IMR-90 (cell line): ENCODE measurements at regions not wholly inside any gene's neighbourhood (a gene's known extent, or its start where the extent isn't known, plus 50 kb on each side); places are given as distances from the start of the nearest gene placed in this dataset.

ENCODE experiments used
- ATAC-seq: fragments of 200-7000 bp; cut with Tn5 transposase; 2 replicates; pipeline ENCODE4 v1.9.1; 2020; ENCODE audit warnings: low read depth, mild to moderate bottlenecking, moderate library complexity
- BruUV-seq: library from RNA; stranded (reverse); fragments of 400-500 nt; replicated peaks from 2 replicates; lab custom pipeline; 2021; lab: Mats Ljungman, UMichigan
- CTCF ChIA-PET: fragments of 300-600 bp; formaldehyde crosslinking; extraction: SDS; loops from one replicate; lab custom pipeline; 2021; ENCODE audit warnings: antibody characterized with exemption; lab: Yijun Ruan, JAX
- POLR2A ChIA-PET: fragments of 300-600 bp; sonication (Branson Sonifier 250); formaldehyde crosslinking; loops from one replicate; lab custom pipeline; 2022; ENCODE audit warnings: antibody characterized with exemption; ENCODE audit not compliant: unreplicated experiment; lab: Charles Lee
- DNase-seq: peaks from one replicate; pipeline ENCODE4 v3.0.0; 2013
- H2AFZ ChIP-seq: replicated peaks from 2 replicates; pipeline ENCODE3; 2013; ENCODE audit warnings: low read length, mild to moderate bottlenecking; ENCODE audit not compliant: poor library complexity
- H2AK5ac ChIP-seq: 2 replicates; pipeline ENCODE4 v1.6.1; 2013; ENCODE audit warnings: low read depth, low read length, inconsistent platforms
- H2AK9ac ChIP-seq: replicated peaks from 2 replicates; pipeline ENCODE3; 2013; ENCODE audit warnings: mild to moderate bottlenecking, low read depth, low read length, moderate library complexity; ENCODE audit not compliant: poor library complexity
- H2BK120ac ChIP-seq: 2 replicates; pipeline ENCODE4 v1.6.1; 2013; ENCODE audit warnings: low read depth, low read length, inconsistent platforms
- H2BK15ac ChIP-seq: 3 replicates; pipeline ENCODE4 v1.6.1; 2013; ENCODE audit warnings: low read depth, low read length, inconsistent platforms
- H2BK20ac ChIP-seq: 2 replicates; pipeline ENCODE4 v1.6.1; 2013; ENCODE audit warnings: low read depth, mild to moderate bottlenecking, inconsistent platforms, low read length, moderate library complexity
- H2BK5ac ChIP-seq: 2 replicates; pipeline ENCODE4 v1.6.1; 2013; ENCODE audit warnings: mild to moderate bottlenecking, low read depth, low read length, inconsistent platforms; ENCODE audit not compliant: poor library complexity, severe bottlenecking
- H3K14ac ChIP-seq: replicated peaks from 2 replicates; pipeline ENCODE4 v1.6.1; 2013; ENCODE audit warnings: low read depth, low read length, inconsistent platforms
- H3K18ac ChIP-seq: 2 replicates; pipeline ENCODE4 v1.6.1; 2013; ENCODE audit warnings: low read depth, low read length, control low read depth
- H3K23ac ChIP-seq: 2 replicates; pipeline ENCODE4 v1.6.1; 2013; ENCODE audit warnings: low read depth, low read length, inconsistent platforms
- H3K27ac ChIP-seq: 2 replicates; pipeline ENCODE4 v1.5.1; 2013; ENCODE audit warnings: mild to moderate bottlenecking, control low read depth, low read length; ENCODE audit not compliant: insufficient read depth
- H3K27me3 ChIP-seq: 2 replicates; pipeline ENCODE4 v1.6.1; 2013; ENCODE audit warnings: low read length; ENCODE audit not compliant: control insufficient read depth, insufficient read depth
- H3K36me3 ChIP-seq: 2 replicates; pipeline ENCODE4 v1.6.1; 2013; ENCODE audit warnings: low read length, mixed read lengths; ENCODE audit not compliant: control insufficient read depth, insufficient read depth
- H3K4ac ChIP-seq: 2 replicates; pipeline ENCODE4 v1.6.1; 2013; ENCODE audit warnings: low read depth, low read length, inconsistent platforms
- H3K4me1 ChIP-seq: 2 replicates; pipeline ENCODE4 v1.6.1; 2013; ENCODE audit warnings: low read length, mixed read lengths; ENCODE audit not compliant: control insufficient read depth, insufficient read depth
- H3K4me2 ChIP-seq: 2 replicates; pipeline ENCODE4 v1.6.1; 2013; ENCODE audit warnings: low read depth, mild to moderate bottlenecking, control low read depth, low read length, moderate library complexity
- H3K4me3 ChIP-seq: 2 replicates; pipeline ENCODE4 v1.5.1; 2013; ENCODE audit warnings: low read depth, mild to moderate bottlenecking, control low read depth, low read length, moderate library complexity; ENCODE audit not compliant: insufficient read depth
- H3K56ac ChIP-seq: 2 replicates; pipeline ENCODE4 v1.6.1; 2013; ENCODE audit warnings: low read length, inconsistent platforms; ENCODE audit not compliant: insufficient read depth; ENCODE audit errors: extremely low read depth
- H3K79me1 ChIP-seq, 2 experiments: 2 replicates each; pipeline ENCODE4 v1.6.1; 2013; ENCODE audit warnings: low read length in 2 of 2, inconsistent platforms in 1 of 2, low read depth in 1 of 2
- H3K9ac ChIP-seq: 2 replicates; pipeline ENCODE4 v1.6.1; 2013; ENCODE audit warnings: low read depth, low read length, control low read depth
- H3K9me1 ChIP-seq: 2 replicates; pipeline ENCODE4 v1.6.1; 2013; ENCODE audit warnings: low read length, inconsistent platforms; ENCODE audit not compliant: insufficient read depth
- H3K9me3 ChIP-seq: 2 replicates; pipeline ENCODE4 v1.6.1; 2013; ENCODE audit warnings: low read length; ENCODE audit not compliant: control insufficient read depth, insufficient read depth
- H4K20me1 ChIP-seq: 2 replicates; pipeline ENCODE4 v1.6.1; 2013; ENCODE audit warnings: low read length, inconsistent platforms; ENCODE audit not compliant: insufficient read depth
- H4K5ac ChIP-seq: 2 replicates; pipeline ENCODE4 v1.6.1; 2013; ENCODE audit warnings: mild to moderate bottlenecking, low read depth, low read length, control low read depth
- H4K8ac ChIP-seq, 2 experiments: 2 replicates each; pipeline ENCODE4 v1.6.1; 2013; ENCODE audit warnings: low read depth in 2 of 2, low read length in 2 of 2, control low read depth in 1 of 2, inconsistent platforms in 1 of 2
- H4K91ac ChIP-seq: 2 replicates; pipeline ENCODE4 v1.6.1; 2013; ENCODE audit warnings: low read depth, low read length, inconsistent platforms; ENCODE audit not compliant: insufficient read depth
- BHLHE40 ChIP-seq: fragments of 150-350 bp; IDR thresholded peaks from 2 replicates; pipeline ENCODE4 v1.6.1; 2016; ENCODE audit warnings: mild to moderate bottlenecking, low read depth, low read length
- CEBPB ChIP-seq: IDR thresholded peaks from 2 replicates; pipeline ENCODE4 v1.6.1; 2012; ENCODE audit warnings: low read depth, low read length, improper control_type of control experiment
- CHD1 ChIP-seq: IDR thresholded peaks from 2 replicates; pipeline ENCODE4 v1.6.1; 2012; ENCODE audit warnings: low read depth, low read length, improper control_type of control experiment
- CTCF ChIP-seq: conservative IDR thresholded peaks from 2 replicates; pipeline ENCODE4 v1.5.1; 2012; ENCODE audit warnings: mild to moderate bottlenecking, low read depth, low read length, improper control_type of control experiment
- FOS ChIP-seq: fragments of 150-350 bp; IDR thresholded peaks from 2 replicates; pipeline ENCODE4 v1.6.1; 2016; ENCODE audit warnings: low read depth, low read length
- MAFK ChIP-seq: IDR thresholded peaks from 2 replicates; pipeline ENCODE4 v1.6.1; 2012; ENCODE audit warnings: low read depth, low read length, improper control_type of control experiment
- MAZ ChIP-seq: IDR thresholded peaks from 2 replicates; pipeline ENCODE4 v1.6.1; 2012; ENCODE audit warnings: low read depth, mild to moderate bottlenecking, low read length, improper control_type of control experiment, moderate library complexity, borderline replicate concordance
- MXI1 ChIP-seq: IDR thresholded peaks from 2 replicates; pipeline ENCODE4 v1.6.1; 2012; ENCODE audit warnings: low read depth, mild to moderate bottlenecking, low read length, moderate library complexity, borderline replicate concordance
- NFE2L2 ChIP-seq: fragments of 150-350 bp; IDR thresholded peaks from 2 replicates; pipeline ENCODE4 v1.6.1; 2016; ENCODE audit warnings: low read depth, mild to moderate bottlenecking, low read length
- POLR2A ChIP-seq: IDR thresholded peaks from 2 replicates; pipeline ENCODE4 v1.6.1; 2012; ENCODE audit warnings: mild to moderate bottlenecking, low read depth, low read length
- RAD21 ChIP-seq: IDR thresholded peaks from 2 replicates; pipeline ENCODE4 v1.6.1; 2012; ENCODE audit warnings: low read length, improper control_type of control experiment
- RCOR1 ChIP-seq: IDR thresholded peaks from 2 replicates; pipeline ENCODE4 v1.6.1; 2012; ENCODE audit warnings: mild to moderate bottlenecking, low read length, improper control_type of control experiment; ENCODE audit not compliant: insufficient replicate concordance
- RFX5 ChIP-seq: IDR thresholded peaks from 2 replicates; pipeline ENCODE4 v1.8.0; 2012; ENCODE audit warnings: low read depth, mild to moderate bottlenecking, low read length, moderate library complexity
- SMC3 ChIP-seq: fragments of 150-350 bp; IDR thresholded peaks from 2 replicates; pipeline ENCODE4 v1.6.1; 2016; ENCODE audit warnings: low read depth, mild to moderate bottlenecking, antibody characterized with exemption, low read length, moderate library complexity
- USF2 ChIP-seq: fragments of 150-350 bp; IDR thresholded peaks from 2 replicates; pipeline ENCODE4 v1.6.1; 2017; ENCODE audit warnings: mild to moderate bottlenecking, antibody characterized with exemption, low read length, low read depth
- WGBS, 2 experiments: methylation state at CpG; one replicate each; pipeline versions ENCODE4 v1.1.5 to v1.1.7; 2013; ENCODE audit warnings: missing lambda C conversion rate in 2 of 2; ENCODE audit not compliant: insufficient read length in 1 of 2; ENCODE audit errors: extremely low coverage in 2 of 2; 5-methylcytosine and 5-hydroxymethylcytosine counted together
- dilution Hi-C: fragments of 300-500 bp; cut with HindIII; formaldehyde crosslinking; loops from one replicate; pipeline ENCODE4 v1.14.3; 2018; ENCODE audit warnings: low sequenced_read_pairs; ENCODE audit not compliant: unreplicated experiment
- in situ Hi-C: fragments of 300-500 bp; cut with MboI; formaldehyde crosslinking; loops from 3 replicates; pipeline ENCODE4 v1.14.3; 2019; ENCODE audit warnings: low sequenced_read_pairs, inconsistent platforms, mixed read lengths
- intact Hi-C: fragments of 100-400 bp; cut with micrococcal nuclease; formaldehyde crosslinking; loops from 2 replicates; pipeline ENCODE4 v1.10.0; 2022
- TF ChIP-seq, protein P1 (sequence below): fragments of 150-350 bp; IDR thresholded peaks from 2 replicates; pipeline ENCODE4 v1.6.1; 2016; ENCODE audit warnings: low read depth, mild to moderate bottlenecking, low read length, moderate library complexity, borderline replicate concordance

DNA sequence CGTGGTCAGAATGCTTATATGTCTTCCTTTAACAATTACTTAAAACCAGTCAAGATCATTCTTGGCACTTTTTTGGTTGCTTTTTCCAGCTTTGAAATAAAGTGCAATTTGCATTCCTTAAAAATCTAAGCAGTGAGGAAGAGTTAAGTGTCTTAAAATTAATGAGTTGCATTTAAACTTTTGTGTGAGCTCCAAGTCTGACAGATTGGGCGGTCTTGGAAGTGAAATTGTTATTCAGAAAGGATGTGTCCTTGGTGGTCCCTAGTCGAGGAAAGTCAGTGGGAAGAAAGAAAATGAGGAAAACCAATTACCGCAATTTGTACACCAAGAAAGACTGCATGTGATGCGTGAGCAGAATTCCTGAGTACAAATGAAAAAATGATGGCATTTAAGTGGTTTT lies 132.5 kb downstream of the HHIPL2 start:
- dilution Hi-C loops (no loop called here), intact Hi-C loops (no loop called here)
- CTCF ChIA-PET, result no interaction called here

More for the DNA sequence above, 132.5 kb downstream of the HHIPL2 start:
- H3K14ac ChIP-seq, result no peak overlapping the region
- no peak overlapping the region for H3K18ac ChIP-seq
- H4K8ac ChIP-seq, result no peak overlapping the region
- no peak overlapping the region for H2BK120ac ChIP-seq
- no peak for ATAC-seq
- no peak overlapping the region for H3K27ac ChIP-seq
- no peak overlapping the region for H3K23ac ChIP-seq
- H3K9ac ChIP-seq, result no peak overlapping the region
- no peak overlapping the region for H3K4me2 ChIP-seq
- H3K9me3 ChIP-seq, result no peaks in the 10 kb centered on the region
- DNase-seq, result no peak
- no peaks in the 10 kb centered on the region; the same call in 1 of the 2 replicates for H3K27me3 ChIP-seq
- H2BK20ac ChIP-seq, result no peak overlapping the region
- no peak overlapping the region for H3K56ac ChIP-seq
- no peaks in the 10 kb centered on the region for H4K20me1 ChIP-seq
- 78% methylated on average over 1 of the region's 5 CpGs; no CpG with 5 or more reads in 1 of the 2 experiments for WGBS, 2 experiments
- TF ChIP-seq POLR2A (no peak), CEBPB (no peak), NFE2L2 (no peak), RCOR1 (no peak), SMC3 (no peak), USF2 (no peak), FOS (no peak), MAZ (no peak), RFX5 (no peak), BHLHE40 (no peak), MAFK (no peak), CTCF (no peak), RAD21 (no peak), CHD1 (no peak), MXI1 (no peak)
- TF ChIP-seq, protein P1, sequence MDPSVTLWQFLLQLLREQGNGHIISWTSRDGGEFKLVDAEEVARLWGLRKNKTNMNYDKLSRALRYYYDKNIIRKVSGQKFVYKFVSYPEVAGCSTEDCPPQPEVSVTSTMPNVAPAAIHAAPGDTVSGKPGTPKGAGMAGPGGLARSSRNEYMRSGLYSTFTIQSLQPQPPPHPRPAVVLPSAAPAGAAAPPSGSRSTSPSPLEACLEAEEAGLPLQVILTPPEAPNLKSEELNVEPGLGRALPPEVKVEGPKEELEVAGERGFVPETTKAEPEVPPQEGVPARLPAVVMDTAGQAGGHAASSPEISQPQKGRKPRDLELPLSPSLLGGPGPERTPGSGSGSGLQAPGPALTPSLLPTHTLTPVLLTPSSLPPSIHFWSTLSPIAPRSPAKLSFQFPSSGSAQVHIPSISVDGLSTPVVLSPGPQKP, result no peak
- H4K5ac ChIP-seq, result no peak overlapping the region
- no peak overlapping the region for H2BK5ac ChIP-seq
- POLR2A ChIA-PET, result no interaction called here
- H3K4ac ChIP-seq, result no peak overlapping the region
- no peak overlapping the region for H2AK9ac ChIP-seq
- H3K4me3 ChIP-seq, result no peak overlapping the region
- H3K36me3 ChIP-seq, result no peaks in the 10 kb centered on the region
- H3K79me1 ChIP-seq, result no peaks in the 10 kb centered on the region
- no peaks in the 10 kb centered on the region for H3K9me1 ChIP-seq
- no peak overlapping the region for H2AFZ ChIP-seq
- BruUV-seq, result no TSS peak
- H3K4me1 ChIP-seq, result no peaks in the 10 kb centered on the region
- H2AK5ac ChIP-seq, result no peak overlapping the region
- in situ Hi-C loops, result no loop called here
- no peak overlapping the region for H2BK15ac ChIP-seq
- no peak overlapping the region for H4K91ac ChIP-seq
